GM12872 (cell line): ENCODE measurements at regions not wholly inside any gene's neighbourhood (a gene's known extent, or its start where the extent isn't known, plus 50 kb on each side); places are given as distances from the start of the nearest gene placed in this dataset.

Source experiments
- CTCF ChIP-seq: IDR thresholded peaks from 3 replicates; pipeline ENCODE4 v1.5.1; 2011; ENCODE audit warnings: low read depth, mild to moderate bottlenecking, low read length, moderate library complexity; ENCODE audit not compliant: insufficient read depth

GRCh38 chr5:112594095-112594850, 143.4 kb upstream of the APC start:
- no peak for TF ChIP-seq CTCF

GRCh38 chr5:112594941-112595340, 142.7 kb upstream of the APC start:
- no peak for TF ChIP-seq CTCF

- TF ChIP-seq CTCF = no peak
Observed at GRCh38 chr5:112597831-112598230, 139.9 kb upstream of the APC start.

- peak; percentile 57 for TF ChIP-seq CTCF
Observed at GRCh38 chr5:112604732-112605630, 132.7 kb upstream of the APC start.

GRCh38 chr5:112608975-112609374, 128.7 kb upstream of the APC start:
- no peak for TF ChIP-seq CTCF

GRCh38 chr5:112612663-112613062, 125.0 kb upstream of the APC start:
- no peak for TF ChIP-seq CTCF

- TF ChIP-seq CTCF = no peak
Observed at GRCh38 chr5:112614285-112614684, 123.4 kb upstream of the APC start.
